ACC112 (cell line): ENCODE measurements at regions not wholly inside any gene's neighbourhood (a gene's known extent, or its start where the extent isn't known, plus 50 kb on each side); places are given as distances from the start of the nearest gene placed in this dataset.

Experiments
- H2AFZ ChIP-seq: fragments of 200-600 bp; sonication (generic); one replicate; pipeline ENCODE4 v1.6.0; 2017; ENCODE audit warnings: antibody characterized with exemption, low read length; ENCODE audit not compliant: unreplicated experiment
- H3K27ac ChIP-seq: fragments of 200-600 bp; sonication (generic); 2 replicates; pipeline ENCODE4 v1.5.1; 2014; ENCODE audit warnings: low read depth, mild to moderate bottlenecking, antibody characterized with exemption, low read length, moderate library complexity
- H3K27me3 ChIP-seq: fragments of 200-600 bp; sonication (generic); 2 replicates; pipeline ENCODE4 v1.6.1; 2014; ENCODE audit warnings: mild to moderate bottlenecking, antibody characterized with exemption, low read length, moderate library complexity, mixed read lengths; ENCODE audit not compliant: insufficient read depth
- H3K36me3 ChIP-seq: fragments of 200-600 bp; sonication (generic); 2 replicates; pipeline ENCODE4 v1.6.1; 2016; ENCODE audit warnings: mild to moderate bottlenecking, antibody characterized with exemption, low read length, moderate library complexity, mixed read lengths; ENCODE audit not compliant: insufficient read depth
- H3K4me1 ChIP-seq: fragments of 200-600 bp; sonication (generic); one replicate; pipeline ENCODE4 v1.6.1; 2016; ENCODE audit warnings: low read length, mixed read lengths; ENCODE audit not compliant: insufficient read depth, unreplicated experiment, control insufficient read depth
- H3K4me3 ChIP-seq: fragments of 200-600 bp; sonication (generic); 2 replicates; pipeline ENCODE4 v1.5.1; 2014; ENCODE audit warnings: mild to moderate bottlenecking, low read depth, low read length
- H3K79me2 ChIP-seq: fragments of 200-600 bp; sonication (generic); one replicate; pipeline ENCODE4 v1.6.0; 2016; ENCODE audit warnings: low read length; ENCODE audit not compliant: control insufficient read depth, unreplicated experiment, insufficient read depth

- no peak overlapping the region for H3K4me3 ChIP-seq
- no peaks in the 10 kb centered on the region for H3K27me3 ChIP-seq
- H3K36me3 ChIP-seq, result no peaks in the 10 kb centered on the region
- H2AFZ ChIP-seq, result no peak overlapping the region
- H3K79me2 ChIP-seq, result no peaks in the 10 kb centered on the region
- H3K4me1 ChIP-seq, result no peaks in the 10 kb centered on the region
- H3K27ac ChIP-seq, result no peak overlapping the region
Observed at GRCh38 chr4:66193487-66193886, 523.2 kb upstream of the EPHA5 start.

GRCh38 chr4:66187175-66187720 is 517.0 kb upstream of the EPHA5 start:
- Histone ChIP-seq H3K4me3 (no peak overlapping the region), H3K36me3 (no peaks in the 10 kb centered on the region), H3K79me2 (no peaks in the 10 kb centered on the region), H2AFZ (no peak overlapping the region), H3K27ac (no peak overlapping the region), H3K4me1 (no peaks in the 10 kb centered on the region), H3K27me3 (no peaks in the 10 kb centered on the region)

GRCh38 chr4:66186095-66186494 is 515.8 kb upstream of the EPHA5 start:
- no peaks in the 10 kb centered on the region for H3K27me3 ChIP-seq
- no peak overlapping the region for H3K27ac ChIP-seq
- no peak overlapping the region for H2AFZ ChIP-seq
- H3K4me1 ChIP-seq, result no peaks in the 10 kb centered on the region
- H3K4me3 ChIP-seq, result no peak overlapping the region
- no peaks in the 10 kb centered on the region for H3K79me2 ChIP-seq
- no peaks in the 10 kb centered on the region for H3K36me3 ChIP-seq

GRCh38 chr4:66182636-66183035 is 512.3 kb upstream of the EPHA5 start:
- no peak overlapping the region for H3K4me3 ChIP-seq
- no peaks in the 10 kb centered on the region for H3K36me3 ChIP-seq
- peaks cover 7% of the 10 kb centered on the region for H3K4me1 ChIP-seq
- H3K79me2 ChIP-seq, result no peaks in the 10 kb centered on the region
- no peak overlapping the region for H2AFZ ChIP-seq
- H3K27ac ChIP-seq, result no peak overlapping the region
- H3K27me3 ChIP-seq, result no peaks in the 10 kb centered on the region

- H3K4me3 ChIP-seq, result no peak overlapping the region
- peak overlapping the region; percentile 55 for H3K27ac ChIP-seq
- no peaks in the 10 kb centered on the region for H3K79me2 ChIP-seq
- no peaks in the 10 kb centered on the region for H3K27me3 ChIP-seq
- peak overlapping the region; percentile 22 for H2AFZ ChIP-seq
- no peaks in the 10 kb centered on the region for H3K36me3 ChIP-seq
- H3K4me1 ChIP-seq, result peaks cover 7% of the 10 kb centered on the region
Observed at GRCh38 chr4:66178906-66179305, 508.6 kb upstream of the EPHA5 start.

GRCh38 chr4:66169341-66169740 is 499.1 kb upstream of the EPHA5 start:
- no peaks in the 10 kb centered on the region for H3K27me3 ChIP-seq
- H3K4me1 ChIP-seq, result no peaks in the 10 kb centered on the region
- H3K27ac ChIP-seq, result no peak overlapping the region
- no peak overlapping the region for H2AFZ ChIP-seq
- no peaks in the 10 kb centered on the region for H3K36me3 ChIP-seq
- H3K4me3 ChIP-seq, result no peak overlapping the region
- no peaks in the 10 kb centered on the region for H3K79me2 ChIP-seq

GRCh38 chr4:66164869-66165268 is 494.6 kb upstream of the EPHA5 start:
- H3K27ac ChIP-seq, result no peak overlapping the region
- H3K36me3 ChIP-seq, result no peaks in the 10 kb centered on the region
- H3K27me3 ChIP-seq, result no peaks in the 10 kb centered on the region
- no peaks in the 10 kb centered on the region for H3K79me2 ChIP-seq
- no peaks in the 10 kb centered on the region for H3K4me1 ChIP-seq
- no peak overlapping the region for H3K4me3 ChIP-seq
- H2AFZ ChIP-seq, result no peak overlapping the region

GRCh38 chr4:66160606-66161005 is 490.3 kb upstream of the EPHA5 start:
- H2AFZ ChIP-seq, result no peak overlapping the region
- no peak overlapping the region for H3K4me3 ChIP-seq
- no peak overlapping the region for H3K27ac ChIP-seq

GRCh38 chr4:66157594-66157993 is 487.3 kb upstream of the EPHA5 start:
- Histone ChIP-seq H2AFZ (no peak overlapping the region), H3K27me3 (no peaks in the 10 kb centered on the region), H3K4me3 (no peak overlapping the region), H3K4me1 (no peaks in the 10 kb centered on the region), H3K36me3 (no peaks in the 10 kb centered on the region), H3K79me2 (no peaks in the 10 kb centered on the region), H3K27ac (no peak overlapping the region)

More at GRCh38 chr4:66160606-66161005, 490.3 kb upstream of the EPHA5 start:
- Histone ChIP-seq H3K4me1 (no peaks in the 10 kb centered on the region), H3K27me3 (no peaks in the 10 kb centered on the region), H3K36me3 (no peaks in the 10 kb centered on the region), H3K79me2 (no peaks in the 10 kb centered on the region)

- no peaks in the 10 kb centered on the region for H3K27me3 ChIP-seq
- H2AFZ ChIP-seq, result no peak overlapping the region
- H3K4me3 ChIP-seq, result no peak overlapping the region
- H3K27ac ChIP-seq, result no peak overlapping the region
- no peaks in the 10 kb centered on the region for H3K4me1 ChIP-seq
- H3K79me2 ChIP-seq, result no peaks in the 10 kb centered on the region
- H3K36me3 ChIP-seq, result no peaks in the 10 kb centered on the region
Observed at GRCh38 chr4:66130042-66130441, 459.8 kb upstream of the EPHA5 start.

GRCh38 chr4:66123831-66124413 is 453.6 kb upstream of the EPHA5 start:
- Histone ChIP-seq H3K79me2 (no peaks in the 10 kb centered on the region), H3K27ac (no peak overlapping the region), H3K36me3 (no peaks in the 10 kb centered on the region), H3K4me1 (no peaks in the 10 kb centered on the region), H3K4me3 (no peak overlapping the region), H2AFZ (no peak overlapping the region), H3K27me3 (no peaks in the 10 kb centered on the region)
